HepG2 (cell line): ENCODE measurements at regions not wholly inside any gene's neighbourhood (a gene's known extent, or its start where the extent isn't known, plus 50 kb on each side); places are given as distances from the start of the nearest gene placed in this dataset.
A peak's percentile ranks its signal among the peaks of the same experiment; 100 is the strongest.

Experiments used
- ATAC-seq: fragments of 200-7000 bp; cut with Tn5 transposase; 3 replicates; pipeline ENCODE4 v1.9.1; 2020; ENCODE audit warnings: mild to moderate bottlenecking, moderate library complexity
- BruUV-seq: library from RNA; stranded (reverse); fragments of 400-500 nt; replicated peaks from 2 replicates; lab custom pipeline; 2021; lab: Mats Ljungman, UMichigan
- CTCF ChIA-PET: fragments of 300-600 bp; formaldehyde crosslinking; extraction: SDS; loops from one replicate; lab custom pipeline; 2021; ENCODE audit warnings: low total read pairs, inconsistent platforms, low intra/inter-chr PET ratio; lab: Yijun Ruan, JAX
- POLR2A ChIA-PET: fragments of 350-600 bp; sonication (Branson Sonifier 250); formaldehyde crosslinking; loops from one replicate; lab custom pipeline; 2020; ENCODE audit warnings: antibody characterized with exemption, inconsistent platforms; lab: Yijun Ruan, JAX
- DNase-seq: peaks from one replicate; pipeline ENCODE4 v3.0.0-alpha.2; 2015; ENCODE audit warnings: low spot score
- FAIRE-seq: peaks from 3 replicates; lab custom pipeline; 2011; peaks lifted over from hg19 to GRCh38; lab: Jason Lieb, UNC
- H2AFZ ChIP-seq: one replicate; pipeline ENCODE4 v1.6.1; 2011; ENCODE audit warnings: low read length, inconsistent platforms
- H3K27ac ChIP-seq: fragments of 300-600 bp; 3 replicates; pipeline ENCODE4 v1.8.0; 2011; ENCODE audit warnings: mixed run types, mild to moderate bottlenecking, mixed read lengths, low read length, inconsistent platforms; ENCODE audit not compliant: insufficient read depth; ENCODE audit errors: extremely low read length
- H3K27me3 ChIP-seq, 2 experiments: fragments of 200-600 bp in 1 of 2; 2 replicates in 1 of 2; 3 replicates in 1 of 2; pipeline versions ENCODE4 v1.6.0 to v1.8.0; 2011; ENCODE audit warnings: low read length in 2 of 2, mild to moderate bottlenecking in 2 of 2, moderate library complexity in 2 of 2, inconsistent platforms in 1 of 2; ENCODE audit not compliant: insufficient read depth in 2 of 2, control insufficient read depth in 1 of 2
- H3K36me3 ChIP-seq, 2 experiments: fragments of 200-600 bp in 1 of 2; replicated peaks in 1 of 2; 2 replicates in 1 of 2; 3 replicates in 1 of 2; pipeline versions ENCODE4 v1.5.1 to v1.8.0; 2011; ENCODE audit warnings: low read length in 2 of 2, inconsistent platforms in 1 of 2; ENCODE audit not compliant: insufficient read depth in 2 of 2, control insufficient read depth in 1 of 2
- H3K4me1 ChIP-seq: 2 replicates; pipeline ENCODE4 v1.5.1; 2012; ENCODE audit warnings: low read length, inconsistent platforms; ENCODE audit not compliant: insufficient read depth
- H3K4me2 ChIP-seq: 2 replicates; pipeline ENCODE4 v1.6.0; 2011; ENCODE audit warnings: low read depth, low read length, inconsistent platforms
- H3K4me3 ChIP-seq, 3 experiments: fragments of 200-600 bp in 1 of 3; sonication (generic), shearing (Covaris generic) in 1 of 3; replicated peaks in 1 of 3; 2 replicates each; pipeline ENCODE4 v1.5.1; 2011 to 2016; ENCODE audit warnings: low read length in 3 of 3, inconsistent platforms in 2 of 3, low read depth in 2 of 3, mild to moderate bottlenecking in 2 of 3, control low read depth in 1 of 3, mixed read lengths in 1 of 3; ENCODE audit not compliant: insufficient read depth in 1 of 3
- H3K79me2 ChIP-seq: one replicate; pipeline ENCODE4 v1.6.1; 2011; ENCODE audit warnings: low read length, inconsistent platforms; ENCODE audit not compliant: insufficient read depth
- H3K9ac ChIP-seq: 2 replicates; pipeline ENCODE4 v1.6.0; 2011; ENCODE audit warnings: mild to moderate bottlenecking, low read depth, low read length, inconsistent platforms; ENCODE audit not compliant: insufficient read depth
- H3K9me3 ChIP-seq: 2 replicates; pipeline ENCODE4 v1.5.1; 2012; ENCODE audit warnings: mild to moderate bottlenecking, low read length
- H4K20me1 ChIP-seq: 2 replicates; pipeline ENCODE4 v1.6.0; 2011; ENCODE audit warnings: inconsistent platforms, mild to moderate bottlenecking, low read length, moderate library complexity; ENCODE audit not compliant: insufficient read depth
- BRD4 ChIP-seq: sonication (generic); formaldehyde crosslinking; IDR thresholded peaks from 2 replicates; pipeline ENCODE4 v1.4.0; 2020; ENCODE audit warnings: missing genetic modification reagents
- FOXC1 ChIP-seq: sonication (generic); formaldehyde crosslinking; IDR thresholded peaks from 2 replicates; pipeline ENCODE4 v1.8.0; 2022; ENCODE audit warnings: mild to moderate bottlenecking, missing genetic modification reagents, borderline replicate concordance
- GZF1 ChIP-seq: sonication (generic); formaldehyde crosslinking; IDR thresholded peaks from 2 replicates; pipeline ENCODE4 v1.5.1; 2020; ENCODE audit warnings: mild to moderate bottlenecking, missing genetic modification reagents
- IRF2 ChIP-seq: IDR thresholded peaks from 2 replicates; pipeline ENCODE4 v1.6.1; 2018; ENCODE audit warnings: missing genetic modification reagents, missing compliant biosample characterization
- PAX8 ChIP-seq: sonication (generic); formaldehyde crosslinking; IDR thresholded peaks from 2 replicates; pipeline ENCODE4 v1.8.0; 2022; ENCODE audit warnings: mild to moderate bottlenecking, missing genetic modification reagents, borderline replicate concordance
- RAD21 ChIP-seq: fragments of 450-650 bp; formaldehyde crosslinking; IDR thresholded peaks from 2 replicates; pipeline ENCODE4 v1.5.0; 2020; ENCODE audit warnings: mild to moderate bottlenecking
- SMAD1 ChIP-seq: sonication (generic); formaldehyde crosslinking; IDR thresholded peaks from 2 replicates; pipeline ENCODE4 v1.4.0; 2020; ENCODE audit warnings: missing genetic modification reagents, low read depth, mild to moderate bottlenecking, borderline replicate concordance
- SMC3 ChIP-seq: IDR thresholded peaks from 2 replicates; pipeline ENCODE4 v1.6.1; 2011; ENCODE audit warnings: low read length, improper control_type of control experiment
- STAG1 ChIP-seq: sonication (generic); formaldehyde crosslinking; IDR thresholded peaks from 2 replicates; pipeline ENCODE4 v1.4.0; 2020; ENCODE audit warnings: missing genetic modification reagents
- ZBTB1 ChIP-seq: sonication (generic); formaldehyde crosslinking; IDR thresholded peaks from 2 replicates; pipeline ENCODE4 v1.4.0; 2020; ENCODE audit warnings: missing genetic modification reagents, borderline replicate concordance
- ZBTB25 ChIP-seq: IDR thresholded peaks from 2 replicates; pipeline ENCODE4 v1.6.1; 2018; ENCODE audit warnings: missing genetic modification reagents
- ZNF275 ChIP-seq: sonication (generic); formaldehyde crosslinking; IDR thresholded peaks from 2 replicates; pipeline ENCODE4 v1.8.0; 2022; ENCODE audit warnings: missing genetic modification reagents, mild to moderate bottlenecking, inconsistent platforms, borderline replicate concordance
- ZNF383 ChIP-seq: sonication (generic); formaldehyde crosslinking; IDR thresholded peaks from 2 replicates; pipeline ENCODE4 v1.4.0; 2020; ENCODE audit warnings: missing genetic modification reagents, mild to moderate bottlenecking, borderline replicate concordance
- ZNF430 ChIP-seq: sonication (generic); formaldehyde crosslinking; IDR thresholded peaks from 2 replicates; pipeline ENCODE4 v1.9.0; 2021; ENCODE audit warnings: mild to moderate bottlenecking, missing genetic modification reagents
- ZNF605 ChIP-seq: sonication (generic); formaldehyde crosslinking; IDR thresholded peaks from 2 replicates; pipeline ENCODE4 v1.8.0; 2022; ENCODE audit warnings: mild to moderate bottlenecking, missing genetic modification reagents
- ZNF768 ChIP-seq: sonication (generic); formaldehyde crosslinking; IDR thresholded peaks from 2 replicates; pipeline ENCODE4 v1.4.0; 2020; ENCODE audit warnings: missing genetic modification reagents
- WGBS: methylation state at CpG from one replicate; pipeline ENCODE4 v1.1.6; 2017; ENCODE audit warnings: low lambda C conversion rate; 5-methylcytosine and 5-hydroxymethylcytosine counted together
- in situ Hi-C: cut with HindIII; loops from 2 replicates; pipeline ENCODE4 v1.10.0; 2017; ENCODE audit warnings: low pct_unique_long_range_greater_than_20kb; ENCODE audit not compliant: extremely low pct_ligation_motif_present
- intact Hi-C: fragments of 100-400 bp; cut with micrococcal nuclease; formaldehyde crosslinking; loops from one replicate; pipeline ENCODE4 v1.10.0; 2022; ENCODE audit not compliant: unreplicated experiment

DNA sequence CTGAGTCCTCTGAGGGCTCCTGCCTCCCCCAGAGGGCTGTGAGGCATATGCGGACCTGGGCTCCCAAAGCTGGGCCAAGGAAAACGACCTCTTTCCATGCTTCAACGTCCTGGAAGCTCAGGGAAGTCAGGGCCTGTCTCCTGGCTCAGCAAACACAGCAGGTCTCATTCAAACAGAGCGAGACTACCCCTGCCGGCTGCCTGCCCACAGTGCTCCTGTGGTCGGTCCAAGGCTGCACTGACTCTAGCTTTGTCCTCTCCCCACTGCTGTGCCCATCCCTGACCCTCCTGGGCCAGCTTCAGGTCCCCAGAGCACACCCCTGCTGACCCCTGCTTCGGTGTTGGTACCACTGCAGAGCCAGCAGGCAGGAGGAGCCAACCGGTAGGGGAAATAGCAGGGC is 79.6 kb downstream of the PDCL3 start (continued):
- TF ChIP-seq ZBTB25 (CRISPR knock-in tag) (no peak), GZF1 (CRISPR knock-in tag) (no peak), RAD21 (CRISPR knock-in tag) (0 out of 2 replicates have a peak, but pooled peaks have one; percentile 31), STAG1 (peak; percentile 44), ZNF768 (CRISPR knock-in tag) (peak; percentile 49; the same call in 1 of the 2 replicates)

DNA sequence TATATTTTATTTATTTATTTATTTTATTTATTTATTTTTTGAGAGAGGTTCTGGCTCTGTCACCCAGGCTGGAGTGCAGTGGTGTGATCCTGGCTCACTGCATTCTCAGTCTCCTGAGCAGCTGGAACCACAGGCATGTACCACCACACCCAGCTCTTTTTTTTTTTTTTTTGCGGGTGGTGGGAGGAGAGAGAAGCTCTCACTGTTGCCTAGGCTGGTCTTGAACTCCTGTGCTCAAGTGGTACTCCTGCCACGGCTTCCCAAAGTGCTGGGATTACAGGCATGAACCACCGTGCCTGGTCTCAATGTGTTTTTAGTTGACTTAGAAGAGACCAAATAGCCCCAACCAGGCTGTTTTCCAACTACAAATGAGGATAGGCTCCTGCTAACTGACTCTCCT is 80.7 kb downstream of the PDCL3 start:
- ATAC-seq (no peak), DNase-seq (no peak), FAIRE-seq (no peak)
- Histone ChIP-seq H3K9me3 (no peaks in the 10 kb centered on the region), H3K4me1 (no peaks in the 10 kb centered on the region), H2AFZ (no peak overlapping the region), H3K79me2 (no peaks in the 10 kb centered on the region), H3K27me3 (peaks cover 4 to 52% of the 10 kb centered on the region in 2 experiments; a peak in 3 of 5 replicates), H3K4me3 (no peak overlapping the region), H3K27ac (no peak overlapping the region), H3K4me2 (no peak overlapping the region), H3K36me3 (no peaks in the 10 kb centered on the region), H3K9ac (no peak overlapping the region), H4K20me1 (no peaks in the 10 kb centered on the region)
- no TSS peak for BruUV-seq
- in situ Hi-C loops = no loop called here
- 14% methylated on average over 3 of the region's 3 CpGs for WGBS
- POLR2A ChIA-PET = no interaction called here
- CTCF ChIA-PET = no interaction called here
- no peak for TF ChIP-seq ZBTB1 (CRISPR knock-in tag)
- TF ChIP-seq ZNF605 (CRISPR knock-in tag) = no peak
- TF ChIP-seq IRF2 (CRISPR knock-in tag) = no peak
- TF ChIP-seq FOXC1 (CRISPR knock-in tag) = no peak
- TF ChIP-seq SMC3 = no peak
- TF ChIP-seq ZNF275 (CRISPR knock-in tag) = no peak
- TF ChIP-seq ZNF430 = no peak
- no peak for TF ChIP-seq PAX8 (CRISPR knock-in tag)
- TF ChIP-seq SMAD1 (CRISPR knock-in tag) = no peak
- no peak for TF ChIP-seq ZNF383 (CRISPR knock-in tag)
- no peak for TF ChIP-seq BRD4 (CRISPR knock-in tag)
- intact Hi-C loops = no loop called here
